Suprapubic skin (tissue), 4 donors: ENCODE measurements at regions not wholly inside any gene's neighbourhood (a gene's known extent, or its start where the extent isn't known, plus 50 kb on each side); places are given as distances from the start of the nearest gene placed in this dataset.

Experiments used
- DNase-seq, 2 donors: peaks; one replicate each; pipeline ENCODE4 v3.0.0-alpha.2; 2019; ENCODE audit warnings: low spot score in 2 of 2
- H3K27ac ChIP-seq: fragments of 200-600 bp; sonication (generic); one replicate; pipeline ENCODE4 v1.5.1; 2019
- H3K27me3 ChIP-seq: fragments of 200-600 bp; sonication (generic); one replicate; pipeline ENCODE4 v1.5.1; 2019
- H3K36me3 ChIP-seq: fragments of 200-600 bp; sonication (generic); one replicate; pipeline ENCODE4 v1.5.1; 2019
- H3K4me1 ChIP-seq: fragments of 200-600 bp; sonication (generic); one replicate; pipeline ENCODE4 v1.5.1; 2019
- H3K4me3 ChIP-seq: fragments of 200-600 bp; sonication (generic); one replicate; pipeline ENCODE4 v1.5.1; 2019; ENCODE audit warnings: mild to moderate bottlenecking
- H3K9me3 ChIP-seq: fragments of 200-600 bp; sonication (generic); one replicate; pipeline ENCODE4 v1.5.1; 2019
- CTCF ChIP-seq, 2 donors: fragments of 200-600 bp in 1 of 2; fragments of 450-650 bp in 1 of 2; sonication (generic) in 1 of 2; IDR thresholded peaks; one replicate each; pipeline ENCODE4 v1.5.1; 2016 to 2019; ENCODE audit warnings: antibody characterized with exemption in 2 of 2, mild to moderate bottlenecking in 1 of 2, moderate library complexity in 1 of 2
- EP300 ChIP-seq: sonication (generic); formaldehyde crosslinking; IDR thresholded peaks from one replicate; pipeline ENCODE4 v1.6.1; 2017; ENCODE audit warnings: antibody characterized with exemption
- POLR2A ChIP-seq, 2 donors: fragments of 450-650 bp; IDR thresholded peaks; one replicate each; pipeline ENCODE4 v1.6.1; 2017; ENCODE audit warnings: antibody characterized with exemption in 2 of 2, mild to moderate bottlenecking in 2 of 2, moderate library complexity in 2 of 2
- POLR2AphosphoS5 ChIP-seq, 3 donors: sonication (generic); formaldehyde crosslinking; IDR thresholded peaks; one replicate each; pipeline ENCODE4 v1.6.1; 2017; ENCODE audit warnings: antibody characterized with exemption in 3 of 3
- WGBS: methylation state at CpG from one replicate; pipeline ENCODE4 v1.1.5; 2018; 5-methylcytosine and 5-hydroxymethylcytosine counted together

DNA sequence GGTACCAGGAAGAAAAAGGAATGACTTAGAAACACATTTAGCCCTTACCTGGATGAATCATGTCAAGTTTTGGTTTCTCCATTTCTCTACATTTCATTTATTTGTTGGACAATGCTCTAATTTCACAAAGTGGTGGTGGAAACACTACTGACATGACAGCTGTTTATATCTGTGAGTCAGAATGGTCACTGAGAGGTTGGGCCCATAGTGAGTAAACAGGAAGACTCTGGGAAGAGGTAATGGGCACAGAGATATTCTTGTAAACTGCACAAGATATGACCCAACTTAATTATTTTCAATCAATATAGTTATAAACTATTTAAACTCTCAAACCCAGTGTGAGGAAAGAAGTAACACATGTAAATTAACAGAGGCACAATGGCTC lies 176.3 kb upstream of the MEOX2 start:
- TF ChIP-seq POLR2A (IDR thresholded peaks at IDR 0.05) (no peak), POLR2AphosphoS5 (IDR thresholded peaks at IDR 0.05) (no peak), EP300 (no peak), CTCF (IDR thresholded peaks at IDR 0.05) (no peak)
- no peaks in the 10 kb centered on the region for H3K27me3 ChIP-seq
- H3K27ac ChIP-seq, result no peak overlapping the region
- no peaks in the 10 kb centered on the region for H3K9me3 ChIP-seq
- DNase-seq, result no peak
- H3K4me1 ChIP-seq, result no peaks in the 10 kb centered on the region
- H3K4me3 ChIP-seq, result no peak overlapping the region
- no peaks in the 10 kb centered on the region for H3K36me3 ChIP-seq

GRCh38 chr7:15862016-15862780 lies 175.7 kb upstream of the MEOX2 start:
- no peaks in the 10 kb centered on the region for H3K4me1 ChIP-seq
- no peaks in the 10 kb centered on the region for H3K36me3 ChIP-seq
- H3K27me3 ChIP-seq, result no peaks in the 10 kb centered on the region
- no peaks in the 10 kb centered on the region for H3K9me3 ChIP-seq
- H3K4me3 ChIP-seq, result no peak overlapping the region
- H3K27ac ChIP-seq, result no peak overlapping the region
- TF ChIP-seq CTCF (IDR thresholded peaks at IDR 0.05), result no peak
- no peak for TF ChIP-seq POLR2AphosphoS5 (IDR thresholded peaks at IDR 0.05)
- no peak for TF ChIP-seq POLR2A (IDR thresholded peaks at IDR 0.05)
- no peak for DNase-seq
- 47% methylated on average over 4 of the region's 4 CpGs for WGBS

- H3K9me3 ChIP-seq, result no peaks in the 10 kb centered on the region
- H3K27me3 ChIP-seq, result no peaks in the 10 kb centered on the region
- no peaks in the 10 kb centered on the region for H3K36me3 ChIP-seq
- H3K4me3 ChIP-seq, result no peak overlapping the region
- no peak for DNase-seq
- no peaks in the 10 kb centered on the region for H3K4me1 ChIP-seq
- no peak overlapping the region for H3K27ac ChIP-seq
- TF ChIP-seq CTCF (IDR thresholded peaks at IDR 0.05), result no peak
- TF ChIP-seq POLR2A (IDR thresholded peaks at IDR 0.05), result no peak
- no peak for TF ChIP-seq POLR2AphosphoS5 (IDR thresholded peaks at IDR 0.05)
- no peak for TF ChIP-seq EP300
- WGBS, result 68% methylated on average over 1 of the region's 1 CpG
Observed at GRCh38 chr7:15860264-15860949, 173.9 kb upstream of the MEOX2 start.

GRCh38 chr7:15857026-15857425 lies 170.5 kb upstream of the MEOX2 start:
- H3K27ac ChIP-seq, result no peak overlapping the region
- DNase-seq, result no peak
- no peaks in the 10 kb centered on the region for H3K36me3 ChIP-seq
- H3K27me3 ChIP-seq, result no peaks in the 10 kb centered on the region
- peaks cover 2% of the 10 kb centered on the region for H3K4me1 ChIP-seq
- H3K9me3 ChIP-seq, result no peaks in the 10 kb centered on the region
- no peak for TF ChIP-seq POLR2AphosphoS5 (IDR thresholded peaks at IDR 0.05)
- no peak for TF ChIP-seq CTCF (IDR thresholded peaks at IDR 0.05)
- no peak for TF ChIP-seq POLR2A (IDR thresholded peaks at IDR 0.05)
- no peak for TF ChIP-seq EP300
- H3K4me3 ChIP-seq, result no peak overlapping the region
- WGBS, result 89% methylated on average over 3 of the region's 3 CpGs

DNA sequence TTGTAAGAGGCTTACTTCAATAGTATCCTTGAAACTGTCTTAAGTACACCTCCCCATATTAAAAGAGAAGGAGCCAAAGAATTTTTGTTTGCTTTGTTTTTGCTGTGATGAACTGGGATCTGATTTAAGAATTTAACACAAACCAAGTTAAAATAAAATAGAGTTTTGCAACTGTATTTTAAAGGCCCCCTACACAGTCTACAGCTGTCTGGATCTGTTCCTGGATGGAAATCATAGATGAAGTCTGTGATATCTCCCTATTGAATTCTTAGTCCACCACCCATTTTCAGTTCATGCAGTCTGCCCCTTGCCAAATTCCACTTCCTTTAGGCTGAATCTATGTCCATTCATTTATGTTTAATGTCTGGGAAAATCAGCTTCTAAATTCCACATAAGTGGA lies 169.8 kb upstream of the MEOX2 start:
- Histone ChIP-seq H3K27ac (no peak overlapping the region), H3K4me1 (peaks cover 2% of the 10 kb centered on the region), H3K9me3 (no peaks in the 10 kb centered on the region), H3K36me3 (no peaks in the 10 kb centered on the region), H3K4me3 (no peak overlapping the region), H3K27me3 (no peaks in the 10 kb centered on the region)
- no peak for DNase-seq
- TF ChIP-seq POLR2AphosphoS5 (IDR thresholded peaks at IDR 0.05) (no peak), POLR2A (IDR thresholded peaks at IDR 0.05) (no peak), CTCF (IDR thresholded peaks at IDR 0.05) (no peak)
